ENCODE measurements at regions not wholly inside any gene's neighbourhood (a gene's known extent, or its start where the extent isn't known, plus 50 kb on each side); places are given as distances from the start of the nearest gene placed in this dataset.

DNA sequence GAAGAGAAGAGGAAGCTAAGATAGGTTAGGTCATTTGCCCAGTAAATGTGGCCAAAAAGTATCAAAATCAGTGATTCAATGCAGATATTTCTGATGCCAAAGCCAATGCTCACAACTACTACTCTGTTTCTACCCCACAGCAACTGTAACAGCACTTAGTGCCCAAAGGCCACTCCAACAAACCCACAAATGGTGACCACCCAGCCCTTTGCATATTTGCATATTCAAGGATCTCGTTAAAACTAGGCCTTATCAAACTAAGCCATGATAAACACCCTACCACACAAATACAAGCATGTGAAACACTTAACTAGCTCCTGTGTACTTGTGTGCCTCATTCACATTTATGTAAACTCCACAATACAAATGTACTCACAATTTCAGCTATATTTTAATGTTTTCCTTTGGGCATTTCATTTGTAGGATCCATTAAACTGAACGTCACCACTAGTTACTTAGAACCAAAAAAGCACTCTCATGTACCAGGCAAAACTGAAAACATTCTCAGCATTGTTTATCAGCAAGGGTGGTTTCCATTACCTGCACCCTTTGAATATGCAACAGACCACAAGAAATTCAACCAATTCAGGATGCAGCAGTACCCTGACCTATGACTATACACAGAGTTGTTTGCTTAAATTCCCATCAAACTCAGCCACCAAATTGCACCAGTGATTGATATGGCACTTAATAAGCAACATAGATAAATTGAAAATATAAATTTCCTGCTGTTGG is 111.2 kb upstream of the STT3B start:
- TF ChIP-seq, protein P1, sequence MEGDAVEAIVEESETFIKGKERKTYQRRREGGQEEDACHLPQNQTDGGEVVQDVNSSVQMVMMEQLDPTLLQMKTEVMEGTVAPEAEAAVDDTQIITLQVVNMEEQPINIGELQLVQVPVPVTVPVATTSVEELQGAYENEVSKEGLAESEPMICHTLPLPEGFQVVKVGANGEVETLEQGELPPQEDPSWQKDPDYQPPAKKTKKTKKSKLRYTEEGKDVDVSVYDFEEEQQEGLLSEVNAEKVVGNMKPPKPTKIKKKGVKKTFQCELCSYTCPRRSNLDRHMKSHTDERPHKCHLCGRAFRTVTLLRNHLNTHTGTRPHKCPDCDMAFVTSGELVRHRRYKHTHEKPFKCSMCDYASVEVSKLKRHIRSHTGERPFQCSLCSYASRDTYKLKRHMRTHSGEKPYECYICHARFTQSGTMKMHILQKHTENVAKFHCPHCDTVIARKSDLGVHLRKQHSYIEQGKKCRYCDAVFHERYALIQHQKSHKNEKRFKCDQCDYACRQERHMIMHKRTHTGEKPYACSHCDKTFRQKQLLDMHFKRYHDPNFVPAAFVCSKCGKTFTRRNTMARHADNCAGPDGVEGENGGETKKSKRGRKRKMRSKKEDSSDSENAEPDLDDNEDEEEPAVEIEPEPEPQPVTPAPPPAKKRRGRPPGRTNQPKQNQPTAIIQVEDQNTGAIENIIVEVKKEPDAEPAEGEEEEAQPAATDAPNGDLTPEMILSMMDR (IDR thresholded peaks at IDR 0.05): no peak
- TF ChIP-seq POLR2A (IDR thresholded peaks at IDR 0.05): no peak

All from body of pancreas (tissue), 4 donors.